DOHH2 (cell line): ENCODE measurements at regions not wholly inside any gene's neighbourhood (a gene's known extent, or its start where the extent isn't known, plus 50 kb on each side); places are given as distances from the start of the nearest gene placed in this dataset.

Experiments used
- H3F3A ChIP-seq: fragments of 200-600 bp; sonication (generic), shearing (Covaris generic); 2 replicates; pipeline ENCODE4 v1.6.0; 2016; ENCODE audit warnings: antibody characterized with exemption, mild to moderate bottlenecking; ENCODE audit not compliant: control insufficient read depth, insufficient read depth
- H3K27ac ChIP-seq: fragments of 200-600 bp; sonication (generic); 2 replicates; pipeline ENCODE4 v1.5.1; 2014; ENCODE audit warnings: low read depth, mild to moderate bottlenecking, low read length, moderate library complexity
- H3K27me3 ChIP-seq: fragments of 200-600 bp; sonication (generic); 2 replicates; pipeline ENCODE4 v1.6.1; 2014; ENCODE audit warnings: mild to moderate bottlenecking, low read length, mixed read lengths; ENCODE audit not compliant: control insufficient read depth
- H3K36me3 ChIP-seq: fragments of 200-600 bp; sonication (generic); 2 replicates; pipeline ENCODE4 v1.6.1; 2014; ENCODE audit warnings: mild to moderate bottlenecking, low read length, moderate library complexity, mixed read lengths; ENCODE audit not compliant: control insufficient read depth
- H3K4me1 ChIP-seq: fragments of 200-600 bp; sonication (generic); 2 replicates; pipeline ENCODE4 v1.6.1; 2014; ENCODE audit warnings: mild to moderate bottlenecking, low read length, mixed read lengths; ENCODE audit not compliant: control insufficient read depth
- H3K4me2 ChIP-seq: fragments of 200-600 bp; sonication (generic); 2 replicates; pipeline ENCODE4 v1.6.0; 2014; ENCODE audit warnings: mild to moderate bottlenecking, low read length, moderate library complexity
- H3K4me3 ChIP-seq: fragments of 200-600 bp; sonication (generic); 2 replicates; pipeline ENCODE4 v1.5.1; 2014; ENCODE audit warnings: mild to moderate bottlenecking, low read length, mixed read lengths
- H3K79me2 ChIP-seq: fragments of 200-600 bp; sonication (generic); 2 replicates; pipeline ENCODE4 v1.6.1; 2014; ENCODE audit warnings: mild to moderate bottlenecking, low read length, mixed read lengths; ENCODE audit not compliant: control insufficient read depth
- H3K9me2 ChIP-seq: fragments of 200-600 bp; sonication (generic); replicated peaks from 2 replicates; pipeline ENCODE4 v1.6.1; 2014; ENCODE audit warnings: mild to moderate bottlenecking, low read length, mixed read lengths; ENCODE audit not compliant: control insufficient read depth
- H3K9me3 ChIP-seq: fragments of 200-600 bp; sonication (generic); 2 replicates; pipeline ENCODE4 v1.6.1; 2014; ENCODE audit warnings: antibody characterized with exemption, low read length, mixed read lengths; ENCODE audit not compliant: control insufficient read depth, insufficient read depth
- H4K20me1 ChIP-seq: fragments of 200-600 bp; sonication (generic); 2 replicates; pipeline ENCODE4 v1.6.0; 2014; ENCODE audit warnings: low read depth, mild to moderate bottlenecking, antibody characterized with exemption, low read length, moderate library complexity; ENCODE audit not compliant: control insufficient read depth, insufficient read depth
- CTCF ChIP-seq: fragments of 200-600 bp; sonication (generic); IDR thresholded peaks from one replicate; pipeline ENCODE4 v1.5.1; 2014; ENCODE audit warnings: antibody characterized with exemption, mild to moderate bottlenecking, low read depth, low read length; ENCODE audit not compliant: poor library complexity, severe bottlenecking
- EZH2phosphoT487 ChIP-seq: fragments of 200-600 bp; sonication (generic); IDR thresholded peaks from 2 replicates; pipeline ENCODE4 v1.6.1; 2017; ENCODE audit warnings: borderline replicate concordance, mild to moderate bottlenecking, antibody characterized with exemption, low read length, moderate library complexity, mixed read lengths

GRCh38 chr5:16385516-16386090, 80.0 kb downstream of the ZNF622 start:
- H3F3A ChIP-seq: no peaks in the 10 kb centered on the region
- no peaks in the 10 kb centered on the region for H3K9me2 ChIP-seq
- H4K20me1 ChIP-seq: no peaks in the 10 kb centered on the region
- H3K36me3 ChIP-seq: no peaks in the 10 kb centered on the region
- H3K79me2 ChIP-seq: no peaks in the 10 kb centered on the region
- no peaks in the 10 kb centered on the region for H3K9me3 ChIP-seq
- H3K27me3 ChIP-seq: no peaks in the 10 kb centered on the region
- TF ChIP-seq CTCF: no peak
- no peak for TF ChIP-seq EZH2phosphoT487
- H3K4me3 ChIP-seq: no peak overlapping the region
- peaks cover 4% of the 10 kb centered on the region; the same call in 1 of the 2 replicates for H3K4me1 ChIP-seq
- no peak overlapping the region for H3K4me2 ChIP-seq
- no peak overlapping the region for H3K27ac ChIP-seq

- Histone ChIP-seq H3K27ac (no peak overlapping the region), H3K27me3 (no peaks in the 10 kb centered on the region), H3K9me3 (no peaks in the 10 kb centered on the region), H3F3A (no peaks in the 10 kb centered on the region), H3K79me2 (no peaks in the 10 kb centered on the region), H3K36me3 (no peaks in the 10 kb centered on the region), H4K20me1 (no peaks in the 10 kb centered on the region), H3K4me2 (no peak overlapping the region), H3K4me3 (no peak overlapping the region), H3K4me1 (no peaks in the 10 kb centered on the region), H3K9me2 (no peaks in the 10 kb centered on the region)
- TF ChIP-seq EZH2phosphoT487 (no peak), CTCF (no peak)
These were observed 80.8 kb downstream of the ZNF622 start for GRCh38 chr5:16384804-16385203.

- Histone ChIP-seq H3K9me3 (no peaks in the 10 kb centered on the region), H3K27ac (no peak overlapping the region), H3F3A (no peaks in the 10 kb centered on the region), H3K79me2 (no peaks in the 10 kb centered on the region), H3K36me3 (no peaks in the 10 kb centered on the region), H3K4me3 (no peak overlapping the region), H4K20me1 (no peaks in the 10 kb centered on the region), H3K27me3 (no peaks in the 10 kb centered on the region), H3K9me2 (no peaks in the 10 kb centered on the region), H3K4me2 (no peak overlapping the region), H3K4me1 (no peaks in the 10 kb centered on the region)
- no peak for TF ChIP-seq EZH2phosphoT487
- TF ChIP-seq CTCF: no peak
These were observed 81.4 kb downstream of the ZNF622 start for GRCh38 chr5:16384222-16384621.
